Liver (tissue), 3 donors: ENCODE measurements at regions not wholly inside any gene's neighbourhood (a gene's known extent, or its start where the extent isn't known, plus 50 kb on each side); places are given as distances from the start of the nearest gene placed in this dataset.

Source experiments
- CTCF ChIP-seq: fragments of 150-350 bp; IDR thresholded peaks from 2 replicates; pipeline ENCODE4 v1.5.1; 2017; ENCODE audit warnings: improper control_type of control experiment, low read depth, low read length; ENCODE audit not compliant: missing input control
- EGR1 ChIP-seq, 2 donors: IDR thresholded peaks; 2 replicates each; pipeline ENCODE4 v1.6.1; 2016 to 2018; ENCODE audit warnings: antibody characterized with exemption in 2 of 2, low read depth in 2 of 2
- MAX ChIP-seq: IDR thresholded peaks from 2 replicates; pipeline ENCODE4 v1.6.1; 2016; ENCODE audit warnings: antibody characterized with exemption
- REST ChIP-seq: IDR thresholded peaks from 2 replicates; pipeline ENCODE4 v1.6.1; 2016; ENCODE audit warnings: antibody characterized with exemption, mild to moderate bottlenecking
- donor health status: healthy.
- donor health status: healthy.

DNA sequence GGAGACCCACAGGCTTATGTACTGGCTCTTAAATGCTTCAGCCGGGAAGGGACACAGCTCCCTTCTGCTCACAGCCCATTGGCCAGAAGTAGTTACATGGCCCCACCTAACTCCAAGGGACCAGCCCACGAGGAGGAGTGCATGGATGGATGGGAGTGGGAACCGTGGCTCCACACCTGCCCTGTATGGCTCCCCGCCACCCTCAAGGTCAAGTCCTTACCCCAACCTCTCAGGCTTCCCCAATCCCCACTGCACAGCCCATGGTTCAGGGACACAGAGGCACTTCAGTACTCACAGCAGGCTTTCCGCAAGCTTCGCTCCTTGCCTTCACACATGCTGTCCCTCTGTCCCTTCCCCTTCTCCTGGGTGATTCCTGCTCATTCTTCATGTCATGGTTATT is 137.9 kb upstream of the KCNG1 start:
- TF ChIP-seq CTCF (no peak), MAX (no peak), EGR1 (IDR thresholded peaks at IDR 0.05; ENCODE audit: low read depth in 2 of 2) (no peak), REST (no peak)
